ENCODE measurements at regions not wholly inside any gene's neighbourhood (a gene's known extent, or its start where the extent isn't known, plus 50 kb on each side); places are given as distances from the start of the nearest gene placed in this dataset.

DNA sequence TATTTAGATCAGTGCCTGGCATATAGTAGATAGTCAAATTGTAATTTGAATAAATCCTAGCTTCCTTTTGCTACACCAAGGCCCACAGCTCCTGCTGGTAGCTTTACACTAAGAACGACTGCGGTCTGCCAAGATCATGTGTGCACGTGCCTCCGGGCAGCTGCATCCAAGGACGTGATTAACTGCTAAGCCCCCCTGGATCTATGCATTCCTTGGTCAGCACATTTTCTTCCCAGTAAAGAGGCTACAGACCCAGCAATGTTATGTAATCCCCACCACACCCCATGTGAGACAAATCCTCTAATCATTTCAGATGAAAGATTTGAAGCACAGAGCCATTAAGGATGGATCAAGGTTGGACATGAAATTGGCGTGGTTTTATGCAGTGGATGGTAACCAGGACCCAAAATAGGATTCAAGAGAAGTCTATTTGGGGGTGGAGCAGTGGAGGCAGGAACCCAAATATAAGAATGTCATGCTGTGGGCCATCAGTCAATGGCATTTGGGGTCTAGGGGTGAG, 65.2 kb upstream of the PEG3 start:
- TF ChIP-seq, protein P1, sequence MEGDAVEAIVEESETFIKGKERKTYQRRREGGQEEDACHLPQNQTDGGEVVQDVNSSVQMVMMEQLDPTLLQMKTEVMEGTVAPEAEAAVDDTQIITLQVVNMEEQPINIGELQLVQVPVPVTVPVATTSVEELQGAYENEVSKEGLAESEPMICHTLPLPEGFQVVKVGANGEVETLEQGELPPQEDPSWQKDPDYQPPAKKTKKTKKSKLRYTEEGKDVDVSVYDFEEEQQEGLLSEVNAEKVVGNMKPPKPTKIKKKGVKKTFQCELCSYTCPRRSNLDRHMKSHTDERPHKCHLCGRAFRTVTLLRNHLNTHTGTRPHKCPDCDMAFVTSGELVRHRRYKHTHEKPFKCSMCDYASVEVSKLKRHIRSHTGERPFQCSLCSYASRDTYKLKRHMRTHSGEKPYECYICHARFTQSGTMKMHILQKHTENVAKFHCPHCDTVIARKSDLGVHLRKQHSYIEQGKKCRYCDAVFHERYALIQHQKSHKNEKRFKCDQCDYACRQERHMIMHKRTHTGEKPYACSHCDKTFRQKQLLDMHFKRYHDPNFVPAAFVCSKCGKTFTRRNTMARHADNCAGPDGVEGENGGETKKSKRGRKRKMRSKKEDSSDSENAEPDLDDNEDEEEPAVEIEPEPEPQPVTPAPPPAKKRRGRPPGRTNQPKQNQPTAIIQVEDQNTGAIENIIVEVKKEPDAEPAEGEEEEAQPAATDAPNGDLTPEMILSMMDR (IDR thresholded peaks at IDR 0.05): no peak
- no peak for TF ChIP-seq EZH2 (IDR thresholded peaks at IDR 0.05)
- TF ChIP-seq EZH2phosphoT487 (IDR thresholded peaks at IDR 0.05): no peak
